HG03135 (cell line): ENCODE measurements at regions not wholly inside any gene's neighbourhood (a gene's known extent, or its start where the extent isn't known, plus 50 kb on each side); places are given as distances from the start of the nearest gene placed in this dataset.
"Not testable (repeated sequence)": the region's sequence is repeated elsewhere in the genome, so short reads cannot be mapped to it uniquely, and the experiment has no call there.

ENCODE experiments used
- ATAC-seq: cut with Tn5 transposase; IDR thresholded peaks from one replicate; pipeline ENCODE4 v1.9.1; 2021; ENCODE audit warnings: mild to moderate bottlenecking, moderate library complexity; ENCODE audit not compliant: unreplicated experiment

DNA sequence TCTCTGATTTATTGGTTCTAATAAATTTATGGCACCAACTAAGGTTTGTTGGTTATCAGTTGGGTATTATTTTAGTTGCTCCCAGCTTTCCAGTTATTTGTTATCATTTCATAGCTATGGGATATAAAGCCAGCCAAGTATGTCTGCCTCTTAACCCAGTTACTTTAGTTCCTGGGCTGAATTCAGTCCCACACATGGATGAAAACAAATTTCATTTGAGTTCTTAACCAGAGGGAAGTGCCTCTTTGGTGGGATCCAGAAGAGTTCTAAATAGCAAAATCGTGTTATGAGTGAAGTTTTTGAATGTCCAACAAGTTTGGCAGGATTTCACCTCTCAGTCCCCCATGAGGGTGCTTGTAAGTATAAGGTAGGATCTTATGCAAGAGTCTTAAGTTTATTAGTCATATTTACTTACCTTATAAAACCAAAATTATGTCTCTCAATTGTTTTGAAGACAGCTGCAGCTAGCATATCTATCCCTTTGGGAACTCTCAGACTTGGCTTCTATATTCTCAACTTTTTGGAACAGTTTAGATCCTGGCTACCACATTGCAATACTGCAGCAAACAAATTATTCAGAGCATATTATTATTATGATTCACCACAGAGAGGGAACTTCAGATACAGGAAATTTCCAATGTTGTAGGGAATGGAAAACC, 683.6 kb downstream of the BCKDHB start:
- no peak for ATAC-seq

DNA sequence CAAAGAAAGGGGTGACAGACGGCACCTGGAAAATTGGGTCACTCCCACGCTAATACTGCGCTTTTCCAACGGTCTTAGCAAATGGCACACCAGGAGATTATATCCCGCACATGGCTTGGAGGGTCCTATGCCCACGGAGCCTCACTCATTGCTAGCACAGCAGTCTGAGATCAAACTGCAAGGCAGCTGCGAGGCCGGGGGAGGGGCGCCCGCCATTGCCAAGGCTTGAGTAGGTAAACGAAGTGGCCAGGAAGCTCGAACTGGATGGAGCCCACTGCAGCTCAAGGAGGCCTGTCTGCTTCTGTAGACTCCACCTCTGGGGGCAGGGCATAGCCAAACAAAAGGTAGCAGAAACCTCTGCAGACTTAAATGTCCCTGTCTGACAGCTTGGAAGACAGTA, 676.8 kb downstream of the BCKDHB start:
- not testable (repeated sequence) for ATAC-seq

DNA sequence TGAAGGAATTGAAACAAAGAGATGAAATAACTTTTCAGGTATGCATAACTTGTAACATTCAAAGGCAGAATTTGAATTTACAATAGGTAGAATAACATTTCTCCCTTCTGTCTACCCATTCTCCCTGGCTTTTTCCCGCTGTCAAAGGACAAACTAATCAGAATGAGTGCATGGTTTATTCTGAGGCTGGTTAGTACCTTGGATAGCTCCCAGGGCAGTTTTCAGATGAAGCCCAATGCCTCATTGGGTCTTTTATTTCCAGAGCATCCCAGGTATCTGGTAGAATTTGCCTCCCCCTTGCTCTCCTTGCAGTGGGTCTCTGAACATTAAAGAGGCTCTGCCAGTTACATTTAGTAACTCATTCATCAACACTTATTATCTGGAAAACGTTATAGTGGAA, 665.5 kb downstream of the BCKDHB start:
- no peak for ATAC-seq

GRCh38 chr6:80769106-80769505, 662.6 kb downstream of the BCKDHB start:
- no peak for ATAC-seq

DNA sequence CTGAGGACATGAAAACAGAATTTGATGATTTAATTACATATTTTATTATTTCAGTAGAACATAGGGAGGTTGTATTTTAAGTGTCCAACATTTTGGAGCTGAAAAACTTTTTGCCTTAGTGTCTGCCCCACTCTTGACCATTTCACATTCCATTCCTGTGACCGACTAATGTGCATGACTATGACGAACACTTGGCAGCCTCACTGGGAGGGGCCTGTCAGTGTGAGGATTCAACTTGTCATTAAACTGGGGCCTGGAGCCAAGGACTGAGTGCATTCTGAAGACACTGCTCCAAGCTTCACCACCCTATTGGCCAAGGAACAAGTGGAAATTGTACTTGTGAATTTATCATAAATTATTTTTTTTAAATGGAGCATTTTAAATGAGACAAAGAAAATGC, 661.3 kb downstream of the BCKDHB start:
- ATAC-seq = no peak

DNA sequence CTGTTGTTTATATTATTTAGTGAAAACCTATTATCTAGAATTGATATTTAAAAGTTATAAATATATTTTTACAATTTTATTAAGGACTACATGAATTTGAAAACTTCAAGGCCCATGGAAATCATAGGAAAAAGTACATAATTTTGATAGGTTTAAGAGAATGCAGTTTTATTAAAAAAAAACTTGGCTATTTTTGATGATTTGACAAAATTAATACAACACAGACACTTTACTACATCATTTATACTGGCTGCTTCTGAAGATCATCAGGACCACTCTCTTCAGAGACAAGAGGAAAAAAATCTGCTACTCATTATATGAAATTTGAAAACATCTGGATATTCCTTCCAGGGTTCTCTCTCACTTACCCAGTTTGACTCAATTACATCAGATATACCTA, 637.7 kb downstream of the BCKDHB start:
- no peak for ATAC-seq

DNA sequence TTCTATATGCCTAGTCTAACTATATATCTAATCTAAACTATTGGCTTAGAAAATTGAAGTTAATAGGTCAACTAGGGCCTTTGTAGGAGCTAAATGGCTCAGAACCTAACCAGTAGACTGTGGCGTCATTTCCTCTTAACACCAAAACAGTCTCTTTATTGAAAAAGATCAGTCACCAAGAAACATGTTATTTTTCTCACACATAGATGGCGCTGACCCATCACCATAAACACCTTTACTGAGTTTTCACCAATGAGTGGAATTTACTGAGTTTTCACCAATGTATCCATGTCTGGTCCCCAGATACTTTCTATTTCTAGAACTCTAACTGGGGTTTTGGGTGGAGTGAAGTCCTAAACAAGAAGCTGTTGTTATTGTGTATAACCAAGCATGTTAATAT, 636.0 kb downstream of the BCKDHB start:
- ATAC-seq = no peak

- ATAC-seq = no peak
These were observed 627.2 kb downstream of the BCKDHB start for GRCh38 chr6:80733641-80734040.

GRCh38 chr6:80728830-80729229, 622.4 kb downstream of the BCKDHB start:
- ATAC-seq = no peak

DNA sequence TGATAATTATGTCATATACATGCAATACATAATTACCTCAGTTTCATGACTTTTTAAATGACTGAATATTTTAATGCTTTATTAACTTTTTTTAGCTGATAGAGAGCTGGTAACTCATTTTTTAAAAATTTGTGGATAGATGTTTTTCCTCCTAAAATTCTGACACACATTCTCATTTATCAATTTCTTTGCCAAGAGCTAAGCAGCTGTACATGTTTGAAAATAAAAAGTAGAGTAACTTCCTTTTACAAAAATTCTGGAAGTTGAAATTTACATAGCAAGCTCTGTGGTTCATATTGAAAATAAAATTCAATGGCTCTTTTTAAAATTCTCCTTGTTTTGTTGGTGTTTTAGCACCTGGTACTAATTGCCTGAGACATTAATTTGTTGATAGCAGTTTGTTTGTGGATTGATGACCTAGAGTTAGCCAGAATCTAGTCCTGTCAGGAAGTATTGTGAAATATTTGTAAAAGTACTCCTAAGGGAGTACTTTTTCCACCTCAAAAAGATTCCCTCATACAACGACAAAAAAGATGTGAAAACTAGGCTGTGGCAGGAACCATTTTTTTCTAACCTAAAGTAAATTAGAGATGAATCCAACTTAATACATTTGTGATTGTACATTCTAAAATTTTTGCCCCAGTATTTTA, 621.8 kb downstream of the BCKDHB start:
- ATAC-seq = no peak

DNA sequence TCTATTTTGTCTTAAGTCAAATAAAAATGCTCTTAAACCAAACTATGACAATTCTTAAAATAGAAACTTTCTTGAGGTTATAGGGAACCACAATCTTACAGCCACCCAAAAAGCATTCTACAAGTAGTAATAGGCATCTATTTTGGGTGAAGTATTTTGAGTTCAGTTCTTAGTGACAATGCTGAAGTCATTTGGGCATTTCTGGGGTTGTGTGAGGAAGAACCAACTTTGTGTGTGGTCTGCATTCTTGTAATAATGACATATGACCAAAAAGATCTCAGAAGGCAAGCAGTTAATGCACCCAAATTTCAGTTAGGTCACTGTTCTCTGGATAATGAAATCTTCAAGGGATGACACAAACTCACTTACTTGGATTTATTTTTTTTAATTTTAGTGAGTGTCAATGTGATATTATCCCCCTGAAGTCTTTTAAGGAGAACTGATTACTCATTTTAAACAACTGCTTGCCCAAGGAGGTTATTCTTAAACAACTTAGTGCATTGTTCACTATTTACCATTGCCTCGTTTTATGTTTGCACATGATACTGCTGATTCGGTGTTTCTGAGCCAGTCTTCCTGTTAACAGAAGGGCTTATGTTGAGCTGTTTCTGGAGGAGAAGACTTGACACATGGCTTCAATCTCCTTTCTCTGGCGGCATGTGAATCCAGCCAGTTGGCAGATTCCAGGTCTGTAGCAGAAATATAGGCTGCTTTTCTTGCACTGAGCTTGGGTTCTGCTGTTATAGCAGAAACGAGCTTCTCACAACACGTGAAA, 618.9 kb downstream of the BCKDHB start:
- no peak for ATAC-seq

DNA sequence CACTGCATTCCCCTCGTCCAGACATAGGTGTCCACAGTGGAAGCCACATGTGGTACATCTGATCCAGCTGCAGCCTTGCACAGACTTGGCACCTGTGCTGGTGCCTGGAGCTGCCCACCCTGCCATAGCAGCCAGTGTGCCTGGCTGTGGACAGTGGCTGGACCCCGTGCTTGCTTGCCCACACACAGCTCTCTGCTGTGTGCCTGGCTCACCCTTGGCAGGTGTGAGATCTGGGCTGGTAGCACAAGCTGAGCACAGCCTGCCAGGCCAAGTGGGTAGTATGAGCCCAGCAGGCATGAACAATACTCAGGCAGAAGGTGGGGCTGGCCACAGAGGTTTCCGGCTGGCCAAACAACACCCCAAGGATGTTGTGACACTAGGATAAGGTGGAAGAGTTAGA, 614.4 kb downstream of the BCKDHB start:
- ATAC-seq = no peak

DNA sequence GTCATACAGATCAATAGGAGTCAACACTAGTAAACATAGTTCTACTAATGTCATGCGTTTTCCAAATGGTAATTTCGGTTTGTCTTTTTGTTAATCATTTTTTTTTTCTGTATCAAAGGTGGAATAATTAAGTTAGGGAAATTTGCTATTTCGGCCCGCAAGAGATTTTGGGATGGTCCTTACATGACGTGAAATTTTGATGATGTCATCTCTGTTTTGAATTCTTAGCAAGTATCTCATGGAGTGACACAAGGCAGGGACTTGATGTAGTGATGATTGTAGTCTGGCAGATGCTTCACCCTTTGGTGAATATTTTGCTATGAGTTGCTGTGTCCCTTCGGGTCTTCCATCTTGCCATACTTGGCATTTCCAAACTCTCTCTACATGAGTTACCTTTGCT, 608.0 kb downstream of the BCKDHB start:
- no peak for ATAC-seq

DNA sequence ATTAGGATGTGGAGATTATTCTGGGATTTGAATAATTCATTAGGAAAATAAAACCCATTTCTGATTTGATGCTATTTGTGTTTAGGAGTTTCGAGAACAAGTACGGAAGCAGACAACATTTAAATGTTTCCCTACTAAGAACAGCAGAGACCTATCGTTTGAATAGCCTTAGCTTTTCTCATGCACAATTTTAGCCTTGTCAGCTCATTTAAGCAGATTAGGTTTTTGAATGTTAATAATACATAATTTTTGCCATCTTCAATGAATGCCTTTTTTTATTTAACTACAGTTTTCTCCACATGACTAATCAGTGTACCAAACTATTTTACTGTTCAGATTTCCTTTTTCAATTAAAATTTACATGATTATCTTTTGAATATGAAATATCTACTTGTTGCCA, 592.0 kb downstream of the BCKDHB start:
- no peak for ATAC-seq

DNA sequence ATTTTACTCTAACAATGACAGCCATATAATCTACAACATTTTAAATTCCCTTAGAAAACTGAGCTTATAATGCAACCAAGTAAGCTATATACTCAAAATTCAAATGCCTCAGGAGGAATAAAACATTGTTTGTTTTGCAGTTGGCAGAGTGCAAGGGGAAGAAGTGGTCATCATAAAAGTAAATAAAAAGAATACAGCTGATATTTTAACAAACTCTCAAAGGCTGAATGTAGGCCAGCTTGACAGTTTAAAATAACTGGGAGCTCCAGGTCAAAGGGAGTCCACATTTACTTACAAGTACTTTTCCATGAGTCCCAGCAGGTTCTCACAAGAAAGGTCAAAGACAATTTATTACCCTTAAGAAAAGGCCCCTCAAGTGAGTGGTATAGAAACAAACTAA, 589.8 kb downstream of the BCKDHB start:
- ATAC-seq = no peak

GRCh38 chr6:80690551-80691131, 584.2 kb downstream of the BCKDHB start:
- ATAC-seq = no peak

GRCh38 chr6:80689716-80690395, 583.4 kb downstream of the BCKDHB start:
- no peak for ATAC-seq

DNA sequence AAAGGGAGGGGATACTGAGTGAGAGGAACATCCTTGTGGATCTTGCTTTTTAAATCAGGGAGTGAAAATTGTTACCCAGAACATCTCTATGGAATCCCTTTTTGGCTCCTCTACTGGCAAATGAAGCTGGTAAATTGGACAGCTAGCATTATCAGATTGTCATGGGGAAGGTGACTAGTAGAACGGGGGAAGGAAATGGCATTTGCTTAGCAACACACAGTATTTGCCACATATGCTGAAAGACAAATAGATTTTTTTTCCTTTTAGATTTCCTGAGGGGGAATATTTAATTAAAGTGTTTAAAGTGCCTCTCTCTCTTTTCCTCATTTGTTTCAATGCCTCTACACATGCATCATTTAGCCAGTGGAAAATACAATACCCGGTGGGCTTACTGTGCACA, 573.5 kb downstream of the BCKDHB start:
- ATAC-seq = no peak

DNA sequence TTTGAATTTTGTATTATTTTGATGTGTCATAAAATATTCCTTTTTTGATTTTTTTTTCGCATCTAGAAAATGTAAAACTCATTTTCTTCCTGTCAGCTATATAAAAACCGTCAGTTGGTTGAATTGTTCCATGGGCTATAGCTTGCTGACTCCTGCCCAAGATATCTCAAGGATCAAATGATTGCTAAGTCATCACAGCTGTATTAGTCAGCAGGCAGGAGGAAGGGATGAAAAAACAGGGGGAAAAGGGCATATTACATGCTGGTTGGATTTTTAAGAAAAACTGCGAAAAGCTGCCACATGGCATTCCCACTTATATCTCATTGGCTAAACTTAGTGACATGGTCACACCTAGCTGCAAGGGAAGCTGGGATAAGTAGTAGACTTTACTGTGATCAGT, 569.9 kb downstream of the BCKDHB start:
- ATAC-seq = no peak

DNA sequence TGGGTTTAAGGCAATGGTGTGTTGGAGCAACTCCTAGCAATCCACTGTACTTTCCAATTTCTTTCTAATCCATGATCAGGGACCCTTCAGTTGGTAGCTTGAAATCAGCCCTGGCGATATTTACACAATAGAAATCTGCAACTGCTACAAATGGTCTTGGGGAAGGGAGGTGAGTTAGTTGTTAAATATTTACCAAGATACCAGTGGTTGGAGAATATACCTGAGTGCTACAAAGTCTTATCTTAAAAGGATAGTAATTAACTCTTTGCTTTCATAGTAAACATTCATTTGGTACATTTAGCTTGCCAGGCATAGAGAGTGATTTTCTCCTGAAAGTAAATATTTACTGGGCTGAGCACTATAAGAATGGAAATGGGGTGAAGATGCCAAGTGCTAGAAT, 568.2 kb downstream of the BCKDHB start:
- ATAC-seq = no peak

DNA sequence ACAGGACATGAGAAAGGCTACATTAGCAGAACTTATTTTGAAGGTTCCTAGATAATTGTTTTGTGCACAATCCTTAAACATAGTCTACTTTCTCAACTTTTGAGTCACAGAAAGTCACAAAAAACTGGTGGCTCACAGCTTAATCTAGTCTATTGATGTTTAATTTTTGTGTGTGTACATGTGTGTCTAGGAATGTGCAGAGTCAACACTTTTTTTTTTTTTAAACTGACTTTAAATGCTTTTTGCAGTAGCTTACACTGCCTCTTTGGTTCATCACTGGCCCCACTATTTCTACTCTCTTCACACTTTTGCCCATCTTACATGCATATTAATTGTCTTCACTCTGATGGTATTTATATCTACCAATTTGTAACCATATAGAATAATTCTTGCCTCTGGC, 566.9 kb downstream of the BCKDHB start:
- ATAC-seq = no peak
